Stomach (tissue), 8 donors: ENCODE measurements at regions not wholly inside any gene's neighbourhood (a gene's known extent, or its start where the extent isn't known, plus 50 kb on each side); places are given as distances from the start of the nearest gene placed in this dataset.

ENCODE experiments used
- DNase-seq, 2 donors: peaks; one replicate each; pipeline versions ENCODE4 v3.0.0 to v3.0.0-alpha.2; 2013 to 2019
- H3K27ac ChIP-seq, 5 donors: fragments of 200-600 bp in 4 of 5; sonication (generic) in 4 of 5; one replicate each; pipeline ENCODE4 v1.5.1; 2013 to 2019; ENCODE audit warnings: mild to moderate bottlenecking in 1 of 5, moderate library complexity in 1 of 5
- H3K27me3 ChIP-seq, 3 donors: fragments of 200-600 bp; sonication (generic); one replicate each; pipeline ENCODE4 v1.5.1; 2017 to 2019; ENCODE audit warnings: mixed run types in 1 of 3
- H3K36me3 ChIP-seq, 4 donors: fragments of 200-600 bp; sonication (generic); 1 replicate in 3 of 4; 2 replicates in 1 of 4; pipeline ENCODE4 v1.5.1; 2016 to 2019
- H3K4me1 ChIP-seq, 4 donors: fragments of 200-600 bp; sonication (generic); one replicate each; pipeline ENCODE4 v1.5.1; 2016 to 2019
- H3K4me3 ChIP-seq, 4 donors: fragments of 200-600 bp; sonication (generic) in 3 of 4; one replicate each; pipeline ENCODE4 v1.5.1; 2016 to 2019; ENCODE audit warnings: mild to moderate bottlenecking in 1 of 4
- H3K9me3 ChIP-seq, 4 donors: fragments of 200-600 bp; sonication (generic); one replicate each; pipeline ENCODE4 v1.5.1; 2016 to 2019
- EP300 ChIP-seq: sonication (generic); formaldehyde crosslinking; IDR thresholded peaks from one replicate; pipeline ENCODE4 v1.6.1; 2017; ENCODE audit warnings: antibody characterized with exemption
- POLR2A ChIP-seq, 4 donors: fragments of 450-650 bp; IDR thresholded peaks; one replicate each; pipeline ENCODE4 v1.6.1; 2016; ENCODE audit warnings: antibody characterized with exemption in 4 of 4, control low read depth in 2 of 4, mild to moderate bottlenecking in 1 of 4, moderate library complexity in 1 of 4
- POLR2AphosphoS5 ChIP-seq, 3 donors: sonication (generic); formaldehyde crosslinking; IDR thresholded peaks; one replicate each; pipeline ENCODE4 v1.6.1; 2016; ENCODE audit warnings: antibody characterized with exemption in 3 of 3
- whole genome bisulfite sequencing, 5 donors: extraction: QIAGEN DNeasy Blood & Tissue Kit in 3 of 5; methylation state at CpG; one replicate each; pipeline versions ENCODE4 v1.1.5 to v1.1.7; 2013 to 2018; 5-methylcytosine and 5-hydroxymethylcytosine counted together
- intact Hi-C: fragments of 100-400 bp; cut with DNase I; formaldehyde crosslinking; loops from one replicate; pipeline ENCODE4 v1.15.1; 2023; ENCODE audit warnings: low total_unique reads
- TF ChIP-seq, protein P1 (sequence below), 7 experiments: fragments of 450-650 bp in 4 of 7; fragments of 200-600 bp in 3 of 7; sonication (generic) in 3 of 7; IDR thresholded peaks; one replicate each; pipeline ENCODE4 v1.5.1; 2016 to 2019; ENCODE audit warnings: antibody characterized with exemption in 7 of 7, control low read depth in 2 of 7, mild to moderate bottlenecking in 1 of 7
- donor health status: healthy with polysubstance abuse.
- donor health status: Bipolar disorder and iron deficiency.
- donor health status: healthy.

DNA sequence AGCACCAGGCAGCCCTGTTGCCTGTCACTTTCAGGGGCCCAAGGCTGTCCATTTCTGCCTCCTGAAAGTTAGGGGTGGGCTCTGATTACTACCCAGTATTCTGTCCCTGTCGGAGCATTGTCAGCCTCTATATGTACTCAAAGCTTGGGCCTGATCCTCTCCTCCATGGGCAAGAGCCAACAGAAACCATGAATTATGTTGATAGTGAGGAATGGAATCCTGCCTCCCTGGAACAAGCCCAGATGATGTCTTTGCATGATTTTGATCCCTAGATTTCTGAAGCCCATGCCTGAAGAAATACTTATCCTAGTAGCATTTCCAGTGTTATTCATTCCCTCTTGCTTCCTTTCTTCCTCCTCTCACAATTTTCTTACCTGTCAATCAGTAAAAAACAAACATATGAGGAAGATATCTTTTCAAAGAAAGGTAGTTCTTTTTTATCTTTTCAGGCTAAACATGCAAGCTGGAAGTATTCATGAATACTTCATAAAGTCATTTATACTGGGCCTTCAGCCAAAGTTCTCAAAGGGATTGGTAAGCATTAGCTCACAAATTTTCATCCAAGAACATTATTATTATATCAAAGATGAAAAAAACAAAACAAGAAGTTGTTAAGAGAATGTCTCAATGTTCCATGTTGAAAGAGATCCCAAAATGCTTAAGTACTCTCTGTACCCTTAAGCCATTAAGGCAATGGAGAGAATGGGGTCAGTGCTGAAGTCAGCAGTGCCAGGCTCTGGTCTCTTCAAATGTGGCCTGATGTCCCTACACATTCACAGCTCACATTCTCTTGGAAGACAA is 171.7 kb downstream of the NHLRC3 start:
- no peaks in the 10 kb centered on the region for H3K9me3 ChIP-seq
- no peaks in the 10 kb centered on the region for H3K4me1 ChIP-seq
- H3K27me3 ChIP-seq: no peaks in the 10 kb centered on the region
- WGBS, 5 donors: 56 to 90% (median 71%) methylated on average over 1 of the region's 1 CpG
- intact Hi-C loops: no loop called here
- no peaks in the 10 kb centered on the region for H3K36me3 ChIP-seq
- H3K27ac ChIP-seq: no peak overlapping the region
- TF ChIP-seq POLR2A (IDR thresholded peaks at IDR 0.05) (no peak), EP300 (no peak), POLR2AphosphoS5 (IDR thresholded peaks at IDR 0.05) (peak in 1 of 3 donors; percentile 9)
- TF ChIP-seq, protein P1, sequence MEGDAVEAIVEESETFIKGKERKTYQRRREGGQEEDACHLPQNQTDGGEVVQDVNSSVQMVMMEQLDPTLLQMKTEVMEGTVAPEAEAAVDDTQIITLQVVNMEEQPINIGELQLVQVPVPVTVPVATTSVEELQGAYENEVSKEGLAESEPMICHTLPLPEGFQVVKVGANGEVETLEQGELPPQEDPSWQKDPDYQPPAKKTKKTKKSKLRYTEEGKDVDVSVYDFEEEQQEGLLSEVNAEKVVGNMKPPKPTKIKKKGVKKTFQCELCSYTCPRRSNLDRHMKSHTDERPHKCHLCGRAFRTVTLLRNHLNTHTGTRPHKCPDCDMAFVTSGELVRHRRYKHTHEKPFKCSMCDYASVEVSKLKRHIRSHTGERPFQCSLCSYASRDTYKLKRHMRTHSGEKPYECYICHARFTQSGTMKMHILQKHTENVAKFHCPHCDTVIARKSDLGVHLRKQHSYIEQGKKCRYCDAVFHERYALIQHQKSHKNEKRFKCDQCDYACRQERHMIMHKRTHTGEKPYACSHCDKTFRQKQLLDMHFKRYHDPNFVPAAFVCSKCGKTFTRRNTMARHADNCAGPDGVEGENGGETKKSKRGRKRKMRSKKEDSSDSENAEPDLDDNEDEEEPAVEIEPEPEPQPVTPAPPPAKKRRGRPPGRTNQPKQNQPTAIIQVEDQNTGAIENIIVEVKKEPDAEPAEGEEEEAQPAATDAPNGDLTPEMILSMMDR (IDR thresholded peaks at IDR 0.05): no peak
- peak in 1 of 2 donors; percentile 65 for DNase-seq
- no peak overlapping the region for H3K4me3 ChIP-seq

DNA sequence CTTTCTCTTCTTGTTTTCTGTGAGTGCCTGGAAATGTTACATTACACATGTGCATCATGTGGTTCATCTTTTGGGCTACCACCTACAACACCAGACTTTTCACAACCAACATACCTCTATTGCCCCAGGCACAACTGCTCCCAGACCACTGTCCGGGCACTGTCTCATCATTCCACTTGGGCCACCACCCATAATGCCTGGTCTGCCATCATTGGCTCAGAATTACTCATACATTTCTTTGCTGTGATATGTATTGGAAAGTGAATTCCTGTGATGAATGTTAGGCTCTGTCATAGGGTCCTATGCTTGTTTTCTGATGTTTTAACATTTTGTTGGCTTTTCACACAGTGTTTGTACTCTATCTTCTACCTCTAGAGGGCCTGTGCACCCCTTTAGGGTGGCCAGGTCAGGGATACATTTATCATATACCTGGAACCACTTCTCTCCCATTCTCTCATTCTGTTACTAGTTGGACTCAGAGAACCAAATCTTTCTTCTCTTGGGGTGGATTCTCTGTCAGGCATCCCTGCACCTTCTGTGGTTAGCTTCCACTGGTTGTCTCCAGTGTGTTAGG is 172.8 kb downstream of the NHLRC3 start:
- WGBS, 5 donors: 87 to 100% (median 95%) methylated on average over 1 of the region's 1 CpG
- no peaks in the 10 kb centered on the region for H3K36me3 ChIP-seq
- TF ChIP-seq, protein P1 (IDR thresholded peaks at IDR 0.05): no peak
- TF ChIP-seq POLR2A (IDR thresholded peaks at IDR 0.05): no peak
- TF ChIP-seq POLR2AphosphoS5 (IDR thresholded peaks at IDR 0.05): no peak
- TF ChIP-seq EP300: no peak
- H3K4me3 ChIP-seq: no peak overlapping the region
- intact Hi-C loops: no loop called here
- no peaks in the 10 kb centered on the region for H3K27me3 ChIP-seq
- H3K4me1 ChIP-seq: no peaks in the 10 kb centered on the region
- no peaks in the 10 kb centered on the region for H3K9me3 ChIP-seq
- DNase-seq: no peak
- no peak overlapping the region for H3K27ac ChIP-seq

DNA sequence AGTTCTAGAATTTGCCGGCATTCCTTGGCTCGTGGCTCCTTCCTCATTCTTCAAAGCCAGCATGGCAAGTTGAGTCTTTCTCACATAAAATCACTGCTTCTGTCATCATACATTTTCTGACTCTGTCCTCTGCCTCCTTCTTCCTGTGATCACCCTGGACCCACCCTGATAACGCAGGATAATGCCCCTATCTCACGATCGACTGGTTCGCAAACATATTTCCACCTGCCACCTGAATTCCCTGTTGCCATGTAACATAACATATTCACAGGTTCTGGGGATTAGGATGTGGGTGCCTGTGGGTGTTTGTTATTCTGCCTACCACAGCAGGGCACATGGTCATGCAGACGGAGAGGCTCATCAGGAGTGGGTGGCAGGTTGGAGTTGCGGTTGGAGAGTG is 177.7 kb downstream of the NHLRC3 start:
- intact Hi-C loops: no loop called here
- Histone ChIP-seq H3K27ac (no peak overlapping the region), H3K4me1 (no peaks in the 10 kb centered on the region), H3K4me3 (no peak overlapping the region), H3K9me3 (no peaks in the 10 kb centered on the region), H3K27me3 (no peaks in the 10 kb centered on the region), H3K36me3 (no peaks in the 10 kb centered on the region)
- no peak for DNase-seq
- 85 to 96% (median 89%) methylated on average over 8 of the region's 8 CpGs for WGBS, 5 donors
- TF ChIP-seq EP300 (no peak), POLR2A (IDR thresholded peaks at IDR 0.05) (no peak), POLR2AphosphoS5 (IDR thresholded peaks at IDR 0.05) (no peak)
- TF ChIP-seq, protein P1 (IDR thresholded peaks at IDR 0.05): no peak

DNA sequence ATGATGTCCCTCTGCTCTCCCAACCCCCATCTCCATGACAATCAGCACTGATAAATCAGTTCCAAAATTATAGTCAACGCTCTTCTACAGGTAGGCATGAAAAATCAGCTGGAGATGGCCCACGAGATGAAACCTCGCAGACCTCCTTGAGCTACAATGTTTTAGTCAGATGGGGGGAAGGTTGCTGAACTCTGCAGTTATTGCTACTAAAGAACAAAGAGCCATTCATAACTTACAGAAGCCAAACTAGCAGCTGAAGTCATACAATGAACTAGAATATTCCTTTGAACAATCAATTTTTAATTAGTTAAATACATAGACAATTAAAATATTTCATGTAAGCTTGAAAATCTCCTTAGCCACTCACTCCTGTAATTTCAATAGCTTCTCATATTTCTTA is 179.2 kb downstream of the NHLRC3 start:
- H3K4me3 ChIP-seq: no peak overlapping the region
- no peaks in the 10 kb centered on the region for H3K36me3 ChIP-seq
- no peak for TF ChIP-seq EP300
- TF ChIP-seq, protein P1 (IDR thresholded peaks at IDR 0.05): no peak
- no peak for TF ChIP-seq POLR2AphosphoS5 (IDR thresholded peaks at IDR 0.05)
- no peak for TF ChIP-seq POLR2A (IDR thresholded peaks at IDR 0.05)
- intact Hi-C loops: no loop called here
- no peak for DNase-seq
- H3K4me1 ChIP-seq: no peaks in the 10 kb centered on the region
- WGBS, 5 donors: 73 to 82% (median 76%) methylated on average over 3 of the region's 3 CpGs
- no peaks in the 10 kb centered on the region for H3K27me3 ChIP-seq
- H3K9me3 ChIP-seq: no peaks in the 10 kb centered on the region
- no peak overlapping the region for H3K27ac ChIP-seq
